22Rv1 (cell line): ENCODE measurements at regions not wholly inside any gene's neighbourhood (a gene's known extent, or its start where the extent isn't known, plus 50 kb on each side); places are given as distances from the start of the nearest gene placed in this dataset.

ENCODE experiments used
- H3K27ac ChIP-seq: fragments of 450-650 bp; 2 replicates; pipeline ENCODE4 v1.5.1; 2017
- ZFX ChIP-seq: fragments of 450-650 bp; IDR thresholded peaks from 2 replicates; pipeline ENCODE4 v1.6.1; 2017; ENCODE audit warnings: antibody characterized with exemption, borderline replicate concordance
- TF ChIP-seq, protein P1 (sequence below): fragments of 450-650 bp; IDR thresholded peaks from 2 replicates; pipeline ENCODE4 v1.5.1; 2017; ENCODE audit warnings: mild to moderate bottlenecking

DNA sequence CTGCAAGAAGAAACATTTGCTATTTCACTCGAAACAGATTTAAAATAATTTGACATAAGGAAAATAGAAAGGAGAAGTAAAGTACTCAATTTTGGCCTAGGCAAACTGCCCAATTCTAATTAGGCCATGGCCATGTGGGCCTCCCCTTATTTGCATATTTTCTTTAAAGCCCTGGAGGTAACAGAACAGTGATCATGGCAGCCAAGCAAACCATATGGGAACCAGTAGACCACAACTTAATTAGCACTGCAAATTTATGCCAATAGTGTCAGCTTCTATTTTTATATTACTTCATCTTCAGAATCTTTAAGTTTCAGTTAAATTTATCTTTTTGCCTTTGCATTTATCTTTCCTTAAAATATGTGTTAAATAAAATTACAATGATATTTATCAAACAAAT, 63.3 kb upstream of the THSD7A start:
- TF ChIP-seq, protein P1, sequence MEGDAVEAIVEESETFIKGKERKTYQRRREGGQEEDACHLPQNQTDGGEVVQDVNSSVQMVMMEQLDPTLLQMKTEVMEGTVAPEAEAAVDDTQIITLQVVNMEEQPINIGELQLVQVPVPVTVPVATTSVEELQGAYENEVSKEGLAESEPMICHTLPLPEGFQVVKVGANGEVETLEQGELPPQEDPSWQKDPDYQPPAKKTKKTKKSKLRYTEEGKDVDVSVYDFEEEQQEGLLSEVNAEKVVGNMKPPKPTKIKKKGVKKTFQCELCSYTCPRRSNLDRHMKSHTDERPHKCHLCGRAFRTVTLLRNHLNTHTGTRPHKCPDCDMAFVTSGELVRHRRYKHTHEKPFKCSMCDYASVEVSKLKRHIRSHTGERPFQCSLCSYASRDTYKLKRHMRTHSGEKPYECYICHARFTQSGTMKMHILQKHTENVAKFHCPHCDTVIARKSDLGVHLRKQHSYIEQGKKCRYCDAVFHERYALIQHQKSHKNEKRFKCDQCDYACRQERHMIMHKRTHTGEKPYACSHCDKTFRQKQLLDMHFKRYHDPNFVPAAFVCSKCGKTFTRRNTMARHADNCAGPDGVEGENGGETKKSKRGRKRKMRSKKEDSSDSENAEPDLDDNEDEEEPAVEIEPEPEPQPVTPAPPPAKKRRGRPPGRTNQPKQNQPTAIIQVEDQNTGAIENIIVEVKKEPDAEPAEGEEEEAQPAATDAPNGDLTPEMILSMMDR: no peak
- TF ChIP-seq ZFX: no peak
- H3K27ac ChIP-seq: no peak overlapping the region

DNA sequence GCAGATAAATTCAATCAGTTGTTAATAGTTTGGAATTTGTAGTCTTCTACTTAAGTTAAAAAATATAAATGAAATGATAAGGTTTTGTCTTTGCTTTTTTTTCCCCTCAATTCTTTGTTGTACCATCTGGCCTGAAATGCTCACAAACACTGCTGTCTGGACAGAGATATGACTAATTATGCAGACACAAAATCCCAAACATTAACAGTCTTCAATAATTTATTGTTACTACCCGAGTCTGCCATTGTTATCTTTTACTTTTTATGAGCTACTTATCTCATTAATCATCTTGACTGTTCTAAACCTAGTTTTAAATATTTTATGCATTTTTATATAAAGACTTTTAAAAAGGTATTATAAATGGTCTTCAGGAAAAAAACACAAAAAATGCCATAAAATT, 64.7 kb upstream of the THSD7A start:
- H3K27ac ChIP-seq: no peak overlapping the region
- no peak for TF ChIP-seq ZFX
- TF ChIP-seq, protein P1: no peak

DNA sequence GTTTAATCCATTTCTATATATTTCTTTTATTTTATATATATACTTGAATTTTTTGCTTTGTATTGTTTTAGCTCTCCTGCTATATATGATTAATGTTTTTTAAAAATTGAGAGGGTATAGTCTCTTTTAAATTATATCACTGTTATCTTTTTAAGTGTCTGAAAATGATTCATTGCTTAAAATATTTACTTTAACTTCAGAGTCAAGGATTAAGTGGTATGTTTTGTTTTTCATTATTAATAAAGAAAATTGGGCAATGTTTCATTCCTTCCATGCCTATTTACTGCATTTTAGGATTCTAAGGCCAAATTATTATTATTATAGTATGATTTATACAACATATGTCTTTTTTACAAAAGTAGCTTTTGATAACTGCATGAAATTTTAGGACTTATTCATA, 67.2 kb upstream of the THSD7A start:
- no peak overlapping the region for H3K27ac ChIP-seq
- TF ChIP-seq, protein P1: no peak
- TF ChIP-seq ZFX: no peak

DNA sequence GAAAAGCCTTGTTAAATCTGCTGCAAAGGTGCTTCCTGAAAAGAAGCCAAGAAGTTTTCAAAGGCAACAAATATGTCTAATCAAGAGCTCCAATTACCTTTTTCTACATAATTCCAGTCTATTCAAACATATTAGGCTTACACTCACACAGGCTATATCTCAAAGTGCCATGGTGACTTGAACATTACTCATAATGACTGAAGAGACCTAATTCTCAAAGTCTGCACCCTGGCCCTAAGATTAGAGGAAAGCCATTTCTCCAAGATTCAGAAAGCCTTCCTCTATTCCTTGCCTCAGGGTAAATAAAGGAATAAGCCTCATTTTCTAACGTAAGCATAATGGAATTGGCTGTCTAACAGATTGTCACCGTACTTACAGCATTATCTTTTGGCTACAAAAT, 78.3 kb upstream of the THSD7A start:
- TF ChIP-seq ZFX: no peak
- TF ChIP-seq, protein P1: no peak
- H3K27ac ChIP-seq: no peak overlapping the region

DNA sequence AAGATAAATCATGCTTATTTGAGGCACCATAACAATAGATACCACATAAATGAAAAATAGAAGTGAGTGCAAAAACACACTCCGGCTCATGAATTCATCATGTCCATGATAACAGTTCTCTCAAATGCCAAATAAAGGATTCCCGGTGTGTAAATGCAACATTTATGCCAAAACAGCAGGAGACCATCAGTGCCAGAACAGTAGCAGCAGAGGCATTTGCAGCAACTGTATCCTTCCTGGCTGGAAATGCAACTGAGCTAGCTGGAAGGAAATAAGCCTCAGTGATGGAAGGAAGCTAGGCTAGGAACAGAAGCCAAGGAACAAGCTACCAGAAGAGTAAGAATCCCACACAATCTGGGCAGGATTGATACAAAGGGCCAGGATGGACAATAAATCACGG, 79.9 kb upstream of the THSD7A start:
- no peak for TF ChIP-seq ZFX
- TF ChIP-seq, protein P1: no peak
- no peak overlapping the region for H3K27ac ChIP-seq

DNA sequence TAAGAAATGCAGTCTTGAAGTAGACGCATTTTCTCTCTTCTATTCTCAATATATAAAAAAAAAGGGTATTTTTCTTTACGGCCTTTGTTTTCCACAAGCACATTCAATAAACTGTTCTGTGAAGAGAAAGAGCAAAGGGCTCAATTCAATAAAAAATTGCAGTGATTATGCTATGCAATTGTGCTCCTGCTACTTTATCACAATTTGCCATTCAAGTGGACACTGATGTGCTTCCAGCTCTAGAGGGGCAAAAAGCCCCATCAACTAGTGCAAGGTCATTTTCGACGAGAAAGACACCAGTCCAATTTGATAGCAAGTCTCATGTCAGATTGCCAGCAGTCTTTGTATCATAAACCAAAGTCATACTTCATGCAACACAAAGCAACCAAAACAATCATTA, 82.6 kb upstream of the THSD7A start:
- H3K27ac ChIP-seq: no peak overlapping the region
- TF ChIP-seq, protein P1: no peak
- TF ChIP-seq ZFX: no peak

DNA sequence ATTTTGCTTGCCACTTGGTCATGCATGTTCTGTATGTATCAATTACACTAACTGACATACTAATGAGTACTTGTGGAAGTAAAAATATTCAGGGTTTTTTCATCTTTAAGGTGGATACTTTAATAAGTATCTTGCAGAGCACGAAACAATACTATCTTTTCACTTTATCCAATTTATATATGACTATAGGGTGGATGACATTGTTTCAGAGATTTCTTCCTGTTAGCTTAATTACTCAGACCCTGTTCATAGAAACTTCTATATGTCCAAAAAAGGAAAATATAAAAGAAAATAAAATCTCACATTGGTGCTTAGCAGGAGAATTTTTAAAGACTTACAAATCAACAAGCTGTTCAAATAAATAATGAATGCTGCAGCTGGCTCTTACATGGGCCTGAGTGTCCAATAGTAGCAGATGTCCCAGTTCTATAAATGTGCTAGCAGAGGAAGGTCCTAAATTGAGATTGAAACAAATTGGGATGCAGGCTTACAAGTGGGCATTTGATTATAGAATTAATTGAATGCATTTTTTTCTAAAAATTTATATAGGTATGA, 91.5 kb upstream of the THSD7A start:
- TF ChIP-seq, protein P1: no peak
- no peak for TF ChIP-seq ZFX
- no peak overlapping the region for H3K27ac ChIP-seq
